SU-DHL-6 (cell line): ENCODE measurements at regions not wholly inside any gene's neighbourhood (a gene's known extent, or its start where the extent isn't known, plus 50 kb on each side); places are given as distances from the start of the nearest gene placed in this dataset.

Experiments used
- EZH2phosphoT487 ChIP-seq: fragments of 200-600 bp; sonication (generic), shearing (Covaris generic); conservative IDR thresholded peaks from 2 replicates; pipeline ENCODE4 v1.6.1; 2018; ENCODE audit warnings: mild to moderate bottlenecking, antibody characterized with exemption, low read length, moderate library complexity, mixed read lengths
- TF ChIP-seq, protein P1 (sequence below): fragments of 200-600 bp; sonication (generic); IDR thresholded peaks from one replicate; pipeline ENCODE4 v1.5.1; 2017; ENCODE audit warnings: antibody characterized with exemption, mild to moderate bottlenecking, low read length, moderate library complexity; ENCODE audit not compliant: insufficient read depth, poor library complexity, severe bottlenecking

DNA sequence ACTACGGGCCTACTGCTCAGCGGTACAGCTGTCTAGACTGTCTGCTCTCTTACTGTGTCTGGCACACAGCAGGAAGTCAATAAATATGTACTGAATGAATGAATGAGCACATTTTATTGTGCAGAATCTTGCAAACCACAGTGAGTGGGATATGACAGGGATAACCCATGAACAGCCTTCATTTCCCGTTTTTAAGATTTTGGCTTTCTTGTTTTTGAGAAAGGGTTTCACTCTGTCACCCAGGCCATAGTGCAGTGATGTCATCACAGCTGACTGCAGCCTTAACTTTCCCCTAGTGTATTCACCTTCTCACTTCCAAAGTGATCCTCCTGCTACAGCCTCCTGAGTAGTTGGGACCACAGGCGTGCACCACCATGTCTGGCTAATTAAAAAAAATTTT is 203.1 kb downstream of the AEBP2 start:
- no peak for TF ChIP-seq EZH2phosphoT487
- TF ChIP-seq, protein P1, sequence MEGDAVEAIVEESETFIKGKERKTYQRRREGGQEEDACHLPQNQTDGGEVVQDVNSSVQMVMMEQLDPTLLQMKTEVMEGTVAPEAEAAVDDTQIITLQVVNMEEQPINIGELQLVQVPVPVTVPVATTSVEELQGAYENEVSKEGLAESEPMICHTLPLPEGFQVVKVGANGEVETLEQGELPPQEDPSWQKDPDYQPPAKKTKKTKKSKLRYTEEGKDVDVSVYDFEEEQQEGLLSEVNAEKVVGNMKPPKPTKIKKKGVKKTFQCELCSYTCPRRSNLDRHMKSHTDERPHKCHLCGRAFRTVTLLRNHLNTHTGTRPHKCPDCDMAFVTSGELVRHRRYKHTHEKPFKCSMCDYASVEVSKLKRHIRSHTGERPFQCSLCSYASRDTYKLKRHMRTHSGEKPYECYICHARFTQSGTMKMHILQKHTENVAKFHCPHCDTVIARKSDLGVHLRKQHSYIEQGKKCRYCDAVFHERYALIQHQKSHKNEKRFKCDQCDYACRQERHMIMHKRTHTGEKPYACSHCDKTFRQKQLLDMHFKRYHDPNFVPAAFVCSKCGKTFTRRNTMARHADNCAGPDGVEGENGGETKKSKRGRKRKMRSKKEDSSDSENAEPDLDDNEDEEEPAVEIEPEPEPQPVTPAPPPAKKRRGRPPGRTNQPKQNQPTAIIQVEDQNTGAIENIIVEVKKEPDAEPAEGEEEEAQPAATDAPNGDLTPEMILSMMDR = no peak
